HepG2 (cell line): ENCODE measurements at regions not wholly inside any gene's neighbourhood (a gene's known extent, or its start where the extent isn't known, plus 50 kb on each side); places are given as distances from the start of the nearest gene placed in this dataset.

Experiments used
- BRCA1 ChIP-seq: sonication (generic); formaldehyde crosslinking; IDR thresholded peaks from 2 replicates; pipeline ENCODE4 v1.4.0; 2020; ENCODE audit warnings: missing genetic modification reagents
- FOXK2 ChIP-seq: fragments of 450-650 bp; IDR thresholded peaks from 2 replicates; pipeline ENCODE4 v1.6.1; 2016
- LBX2 ChIP-seq: sonication (generic); formaldehyde crosslinking; IDR thresholded peaks from 2 replicates; pipeline ENCODE4 v1.5.0; 2020; ENCODE audit warnings: missing genetic modification reagents, mild to moderate bottlenecking, borderline replicate concordance
- POLR2A ChIP-seq, 2 experiments: IDR thresholded peaks; 2 replicates each; pipeline ENCODE4 v1.6.1; 2011; ENCODE audit warnings: low read depth in 2 of 2, low read length in 2 of 2, mild to moderate bottlenecking in 1 of 2, moderate library complexity in 1 of 2; ENCODE audit not compliant: insufficient read depth in 1 of 2
- POLR2AphosphoS2 ChIP-seq: IDR thresholded peaks from 2 replicates; pipeline ENCODE4 v1.6.1; 2011; ENCODE audit warnings: low read depth, low read length, improper control_type of control experiment
- POLR2AphosphoS5 ChIP-seq: IDR thresholded peaks from 2 replicates; pipeline ENCODE4 v1.6.1; 2012; ENCODE audit warnings: low read depth, low read length
- SAP130 ChIP-seq: IDR thresholded peaks from 2 replicates; pipeline ENCODE4 v1.6.1; 2016; ENCODE audit warnings: low read depth
- SMC3 ChIP-seq: IDR thresholded peaks from 2 replicates; pipeline ENCODE4 v1.6.1; 2011; ENCODE audit warnings: low read length, improper control_type of control experiment
- TF ChIP-seq, protein P1 (sequence below): sonication (generic); formaldehyde crosslinking; IDR thresholded peaks from 2 replicates; pipeline ENCODE4 v1.5.0; 2020; ENCODE audit warnings: mild to moderate bottlenecking, missing genetic modification reagents, borderline replicate concordance
- TF ChIP-seq, protein P2 (sequence below), 2 experiments: IDR thresholded peaks; 2 replicates each; pipeline ENCODE4 v1.6.1; 2011 to 2012; ENCODE audit warnings: low read length in 2 of 2, borderline replicate concordance in 1 of 2, low read depth in 1 of 2, mild to moderate bottlenecking in 1 of 2, moderate library complexity in 1 of 2

GRCh38 chr20:50332491-50332980 lies 141.9 kb downstream of the CEBPB start:
- TF ChIP-seq POLR2A (IDR thresholded peaks at IDR 0.05; ENCODE audit: insufficient read depth in 1 of 2, low read depth in 2 of 2, low read length in 2 of 2) = no peak
- TF ChIP-seq, protein P1, sequence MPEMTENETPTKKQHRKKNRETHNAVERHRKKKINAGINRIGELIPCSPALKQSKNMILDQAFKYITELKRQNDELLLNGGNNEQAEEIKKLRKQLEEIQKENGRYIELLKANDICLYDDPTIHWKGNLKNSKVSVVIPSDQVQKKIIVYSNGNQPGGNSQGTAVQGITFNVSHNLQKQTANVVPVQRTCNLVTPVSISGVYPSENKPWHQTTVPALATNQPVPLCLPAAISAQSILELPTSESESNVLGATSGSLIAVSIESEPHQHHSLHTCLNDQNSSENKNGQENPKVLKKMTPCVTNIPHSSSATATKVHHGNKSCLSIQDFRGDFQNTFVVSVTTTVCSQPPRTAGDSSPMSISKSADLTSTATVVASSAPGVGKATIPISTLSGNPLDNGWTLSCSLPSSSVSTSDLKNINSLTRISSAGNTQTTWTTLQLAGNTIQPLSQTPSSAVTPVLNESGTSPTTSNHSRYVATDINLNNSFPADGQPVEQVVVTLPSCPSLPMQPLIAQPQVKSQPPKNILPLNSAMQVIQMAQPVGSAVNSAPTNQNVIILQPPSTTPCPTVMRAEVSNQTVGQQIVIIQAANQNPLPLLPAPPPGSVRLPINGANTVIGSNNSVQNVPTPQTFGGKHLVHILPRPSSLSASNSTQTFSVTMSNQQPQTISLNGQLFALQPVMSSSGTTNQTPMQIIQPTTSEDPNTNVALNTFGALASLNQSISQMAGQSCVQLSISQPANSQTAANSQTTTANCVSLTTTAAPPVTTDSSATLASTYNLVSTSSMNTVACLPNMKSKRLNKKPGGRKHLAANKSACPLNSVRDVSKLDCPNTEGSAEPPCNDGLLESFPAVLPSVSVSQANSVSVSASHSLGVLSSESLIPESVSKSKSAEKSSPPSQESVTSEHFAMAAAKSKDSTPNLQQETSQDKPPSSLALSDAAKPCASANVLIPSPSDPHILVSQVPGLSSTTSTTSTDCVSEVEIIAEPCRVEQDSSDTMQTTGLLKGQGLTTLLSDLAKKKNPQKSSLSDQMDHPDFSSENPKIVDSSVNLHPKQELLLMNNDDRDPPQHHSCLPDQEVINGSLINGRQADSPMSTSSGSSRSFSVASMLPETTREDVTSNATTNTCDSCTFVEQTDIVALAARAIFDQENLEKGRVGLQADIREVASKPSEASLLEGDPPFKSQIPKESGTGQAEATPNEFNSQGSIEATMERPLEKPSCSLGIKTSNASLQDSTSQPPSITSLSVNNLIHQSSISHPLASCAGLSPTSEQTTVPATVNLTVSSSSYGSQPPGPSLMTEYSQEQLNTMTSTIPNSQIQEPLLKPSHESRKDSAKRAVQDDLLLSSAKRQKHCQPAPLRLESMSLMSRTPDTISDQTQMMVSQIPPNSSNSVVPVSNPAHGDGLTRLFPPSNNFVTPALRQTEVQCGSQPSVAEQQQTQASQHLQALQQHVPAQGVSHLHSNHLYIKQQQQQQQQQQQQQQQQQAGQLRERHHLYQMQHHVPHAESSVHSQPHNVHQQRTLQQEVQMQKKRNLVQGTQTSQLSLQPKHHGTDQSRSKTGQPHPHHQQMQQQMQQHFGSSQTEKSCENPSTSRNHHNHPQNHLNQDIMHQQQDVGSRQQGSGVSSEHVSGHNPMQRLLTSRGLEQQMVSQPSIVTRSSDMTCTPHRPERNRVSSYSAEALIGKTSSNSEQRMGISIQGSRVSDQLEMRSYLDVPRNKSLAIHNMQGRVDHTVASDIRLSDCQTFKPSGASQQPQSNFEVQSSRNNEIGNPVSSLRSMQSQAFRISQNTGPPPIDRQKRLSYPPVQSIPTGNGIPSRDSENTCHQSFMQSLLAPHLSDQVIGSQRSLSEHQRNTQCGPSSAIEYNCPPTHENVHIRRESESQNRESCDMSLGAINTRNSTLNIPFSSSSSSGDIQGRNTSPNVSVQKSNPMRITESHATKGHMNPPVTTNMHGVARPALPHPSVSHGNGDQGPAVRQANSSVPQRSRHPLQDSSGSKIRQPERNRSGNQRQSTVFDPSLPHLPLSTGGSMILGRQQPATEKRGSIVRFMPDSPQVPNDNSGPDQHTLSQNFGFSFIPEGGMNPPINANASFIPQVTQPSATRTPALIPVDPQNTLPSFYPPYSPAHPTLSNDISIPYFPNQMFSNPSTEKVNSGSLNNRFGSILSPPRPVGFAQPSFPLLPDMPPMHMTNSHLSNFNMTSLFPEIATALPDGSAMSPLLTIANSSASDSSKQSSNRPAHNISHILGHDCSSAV (CRISPR knock-in tag) = no peak
- no peak for TF ChIP-seq SAP130 (CRISPR knock-in tag)
- no peak for TF ChIP-seq POLR2AphosphoS5
- no peak for TF ChIP-seq FOXK2
- no peak for TF ChIP-seq SMC3
- TF ChIP-seq LBX2 (CRISPR knock-in tag) = no peak
- TF ChIP-seq POLR2AphosphoS2 = no peak
- no peak for TF ChIP-seq BRCA1 (CRISPR knock-in tag)
- TF ChIP-seq, protein P2, sequence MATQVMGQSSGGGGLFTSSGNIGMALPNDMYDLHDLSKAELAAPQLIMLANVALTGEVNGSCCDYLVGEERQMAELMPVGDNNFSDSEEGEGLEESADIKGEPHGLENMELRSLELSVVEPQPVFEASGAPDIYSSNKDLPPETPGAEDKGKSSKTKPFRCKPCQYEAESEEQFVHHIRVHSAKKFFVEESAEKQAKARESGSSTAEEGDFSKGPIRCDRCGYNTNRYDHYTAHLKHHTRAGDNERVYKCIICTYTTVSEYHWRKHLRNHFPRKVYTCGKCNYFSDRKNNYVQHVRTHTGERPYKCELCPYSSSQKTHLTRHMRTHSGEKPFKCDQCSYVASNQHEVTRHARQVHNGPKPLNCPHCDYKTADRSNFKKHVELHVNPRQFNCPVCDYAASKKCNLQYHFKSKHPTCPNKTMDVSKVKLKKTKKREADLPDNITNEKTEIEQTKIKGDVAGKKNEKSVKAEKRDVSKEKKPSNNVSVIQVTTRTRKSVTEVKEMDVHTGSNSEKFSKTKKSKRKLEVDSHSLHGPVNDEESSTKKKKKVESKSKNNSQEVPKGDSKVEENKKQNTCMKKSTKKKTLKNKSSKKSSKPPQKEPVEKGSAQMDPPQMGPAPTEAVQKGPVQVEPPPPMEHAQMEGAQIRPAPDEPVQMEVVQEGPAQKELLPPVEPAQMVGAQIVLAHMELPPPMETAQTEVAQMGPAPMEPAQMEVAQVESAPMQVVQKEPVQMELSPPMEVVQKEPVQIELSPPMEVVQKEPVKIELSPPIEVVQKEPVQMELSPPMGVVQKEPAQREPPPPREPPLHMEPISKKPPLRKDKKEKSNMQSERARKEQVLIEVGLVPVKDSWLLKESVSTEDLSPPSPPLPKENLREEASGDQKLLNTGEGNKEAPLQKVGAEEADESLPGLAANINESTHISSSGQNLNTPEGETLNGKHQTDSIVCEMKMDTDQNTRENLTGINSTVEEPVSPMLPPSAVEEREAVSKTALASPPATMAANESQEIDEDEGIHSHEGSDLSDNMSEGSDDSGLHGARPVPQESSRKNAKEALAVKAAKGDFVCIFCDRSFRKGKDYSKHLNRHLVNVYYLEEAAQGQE (IDR thresholded peaks at IDR 0.05; ENCODE audit: borderline replicate concordance in 1 of 2, low read depth in 1 of 2, low read length in 2 of 2) = no peak
